GM21515 (cell line): ENCODE measurements at regions not wholly inside any gene's neighbourhood (a gene's known extent, or its start where the extent isn't known, plus 50 kb on each side); places are given as distances from the start of the nearest gene placed in this dataset.

Source experiments
- ATAC-seq: cut with Tn5 transposase; IDR thresholded peaks from one replicate; pipeline ENCODE4 v1.9.1; 2021; ENCODE audit not compliant: unreplicated experiment

DNA sequence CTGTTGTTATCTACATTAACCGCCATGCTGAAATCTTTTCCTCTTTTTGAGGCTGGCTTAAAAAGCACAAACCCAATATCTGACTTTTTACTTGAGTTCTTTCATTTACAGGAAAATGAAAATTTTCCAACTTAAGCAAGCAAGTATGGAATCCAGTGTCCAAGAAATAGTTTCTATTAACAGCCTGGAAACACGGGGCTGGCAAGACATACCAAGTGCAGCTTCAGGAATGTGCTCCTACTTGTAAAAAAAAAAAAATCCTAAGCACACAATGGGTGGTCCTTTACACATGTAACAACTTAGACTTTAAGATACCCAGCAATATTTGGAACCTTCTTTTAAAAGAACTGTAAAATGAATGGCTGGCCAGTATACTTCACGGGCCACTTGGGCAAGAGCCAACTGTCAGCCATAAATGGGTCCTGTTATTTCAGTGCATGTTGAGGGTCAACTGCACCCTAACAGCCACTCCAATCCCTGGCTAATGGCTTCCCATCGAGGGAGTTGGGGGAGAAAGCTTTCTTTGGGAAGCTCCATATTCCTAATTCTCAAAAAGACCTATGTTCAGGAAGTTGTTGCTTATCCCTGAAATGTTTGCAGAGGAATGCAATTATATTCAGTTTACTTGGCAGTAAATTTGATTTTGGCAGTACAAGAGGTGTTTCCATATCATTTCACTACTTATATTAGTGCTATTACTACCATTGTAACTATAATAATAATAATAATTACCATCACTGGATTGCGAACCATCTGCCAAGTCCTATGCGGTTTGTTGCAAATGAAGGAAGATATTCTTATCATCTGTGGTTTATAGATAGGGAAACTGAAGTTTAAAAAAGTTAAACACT is 236.4 kb upstream of the TMEM72 start:
- no peak for ATAC-seq

DNA sequence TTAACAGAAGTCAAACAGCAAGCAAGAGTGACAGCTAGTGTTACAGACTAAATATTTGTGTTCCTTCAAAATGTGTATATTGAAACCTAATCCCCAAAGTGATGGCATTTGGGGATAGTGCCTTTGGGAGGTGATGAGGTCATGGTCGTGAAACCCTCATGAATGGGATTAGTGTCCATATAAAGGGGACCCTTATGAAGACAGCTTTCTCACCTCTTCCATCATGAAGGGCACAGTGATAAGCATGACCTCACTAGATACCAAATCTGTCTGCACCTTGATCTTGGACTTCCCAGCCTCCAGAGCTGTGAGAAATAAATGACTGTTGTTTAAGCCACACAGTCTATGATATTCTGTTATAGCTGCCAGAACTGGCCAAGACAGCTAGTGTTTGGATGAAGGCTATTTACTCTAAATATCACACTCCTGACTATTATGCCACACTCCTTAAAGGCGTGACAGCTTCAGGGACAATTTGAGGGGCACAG is 235.7 kb upstream of the TMEM72 start:
- no peak for ATAC-seq

DNA sequence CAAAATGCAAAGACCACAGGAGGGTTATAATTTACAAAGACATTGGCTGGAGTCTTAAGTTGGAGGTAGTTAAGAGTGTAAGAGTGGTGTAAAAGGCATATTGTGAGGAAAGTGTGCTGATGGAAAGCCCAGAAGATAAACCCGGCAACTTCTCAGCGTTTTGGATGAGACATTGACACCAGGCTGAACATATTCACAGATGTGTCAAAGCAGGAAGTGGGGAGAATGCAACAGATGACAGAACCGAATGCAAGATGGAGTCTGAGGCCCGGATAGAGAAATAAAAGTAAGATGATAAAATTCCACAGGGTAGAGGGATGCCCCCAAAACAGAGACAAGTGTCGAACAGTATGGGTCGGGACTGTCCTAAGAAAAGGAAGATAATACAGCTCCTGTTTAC is 230.4 kb upstream of the TMEM72 start:
- no peak for ATAC-seq

DNA sequence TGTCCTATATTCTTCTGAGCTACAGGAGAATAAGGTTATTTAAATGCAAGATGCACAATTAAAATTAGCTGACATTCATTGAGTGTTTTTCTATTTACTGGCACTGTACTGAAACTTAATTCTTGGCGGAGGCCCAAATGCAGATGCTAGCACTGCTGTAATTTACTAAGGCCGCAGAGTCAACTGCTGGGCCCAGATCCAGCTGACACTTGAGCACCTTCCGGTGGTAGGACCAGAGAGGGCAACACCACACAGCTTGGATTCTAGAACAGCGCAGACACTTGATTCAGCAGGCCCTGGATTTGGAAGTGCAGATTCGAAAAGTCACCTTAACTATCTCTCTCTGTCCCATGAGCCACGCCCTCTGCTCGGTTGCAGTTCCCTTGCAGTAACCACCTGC is 228.6 kb upstream of the TMEM72 start:
- ATAC-seq: no peak

DNA sequence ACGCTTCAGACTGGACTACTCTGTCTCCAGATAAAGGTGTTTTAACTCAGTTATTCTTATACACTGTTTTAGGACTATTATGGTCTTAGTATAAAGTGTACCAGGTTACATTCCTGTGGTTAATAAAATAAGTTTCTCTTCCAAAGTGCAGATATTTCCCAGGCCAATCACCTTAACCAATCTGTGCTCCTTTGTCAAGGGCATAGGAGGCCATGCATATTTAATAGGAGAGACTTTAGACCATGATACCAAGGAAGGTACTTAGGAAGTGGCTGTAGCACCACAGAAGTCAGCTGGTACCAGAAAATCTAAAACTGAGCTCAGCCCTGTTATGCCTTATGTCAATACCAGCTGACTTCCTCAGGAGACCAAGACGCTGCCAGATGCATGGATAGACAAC is 226.5 kb upstream of the TMEM72 start:
- no peak for ATAC-seq

DNA sequence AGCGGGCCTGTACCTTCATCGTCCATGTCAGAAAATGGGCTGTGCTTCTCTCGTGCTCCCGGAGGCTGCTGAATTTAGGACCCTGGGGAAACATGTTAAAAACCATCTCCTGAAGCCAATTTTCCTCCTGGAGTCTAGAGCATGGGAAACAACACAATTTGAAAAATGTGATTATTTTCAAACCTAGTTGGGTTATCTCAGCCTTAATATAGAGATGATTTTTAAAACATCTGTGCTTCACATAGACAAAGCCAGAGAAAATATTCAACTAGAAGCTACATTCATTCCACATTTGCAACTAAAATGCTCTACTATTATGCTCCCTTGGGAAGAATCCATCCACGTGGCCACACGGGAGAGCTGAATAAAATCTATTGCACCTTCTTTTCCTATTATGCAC is 225.9 kb upstream of the TMEM72 start:
- ATAC-seq: no peak

DNA sequence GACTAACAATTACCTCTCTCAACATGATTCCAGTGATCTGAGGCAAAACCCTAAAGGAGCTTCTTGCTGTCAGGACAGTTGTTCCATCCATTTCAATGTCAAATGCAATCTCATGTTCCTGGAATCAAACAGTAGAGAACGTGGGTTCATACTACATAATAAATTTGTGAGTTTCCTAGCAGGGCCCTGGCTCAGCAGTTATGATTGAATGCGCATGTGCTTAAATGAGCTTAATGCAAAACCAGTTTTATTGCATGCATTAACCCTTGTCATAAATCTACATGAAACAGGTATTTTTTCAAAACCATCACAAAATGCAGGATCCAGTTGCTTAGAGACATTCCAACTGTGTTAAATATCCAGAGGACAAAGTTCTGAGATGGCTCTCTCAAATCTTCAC is 225.4 kb upstream of the TMEM72 start:
- no peak for ATAC-seq

DNA sequence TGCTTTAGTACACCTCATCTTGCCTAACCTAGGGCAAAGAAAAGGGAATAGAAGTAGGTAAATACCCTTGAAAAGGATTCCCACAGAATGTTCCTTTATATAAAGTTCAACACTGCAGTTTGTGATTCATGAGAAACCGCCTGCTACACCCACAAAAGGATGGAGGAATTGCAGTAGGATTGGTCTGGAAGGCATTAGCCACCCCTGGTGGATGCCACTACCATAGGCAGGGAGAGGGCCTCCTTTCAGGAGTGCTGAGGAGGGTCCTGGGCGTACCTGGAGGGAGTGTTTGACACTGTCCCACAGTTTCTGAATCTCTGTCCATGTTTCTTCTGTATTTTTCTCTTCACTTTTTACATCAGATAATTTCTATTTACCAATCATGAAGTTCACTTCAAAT is 221.8 kb upstream of the TMEM72 start:
- no peak for ATAC-seq

DNA sequence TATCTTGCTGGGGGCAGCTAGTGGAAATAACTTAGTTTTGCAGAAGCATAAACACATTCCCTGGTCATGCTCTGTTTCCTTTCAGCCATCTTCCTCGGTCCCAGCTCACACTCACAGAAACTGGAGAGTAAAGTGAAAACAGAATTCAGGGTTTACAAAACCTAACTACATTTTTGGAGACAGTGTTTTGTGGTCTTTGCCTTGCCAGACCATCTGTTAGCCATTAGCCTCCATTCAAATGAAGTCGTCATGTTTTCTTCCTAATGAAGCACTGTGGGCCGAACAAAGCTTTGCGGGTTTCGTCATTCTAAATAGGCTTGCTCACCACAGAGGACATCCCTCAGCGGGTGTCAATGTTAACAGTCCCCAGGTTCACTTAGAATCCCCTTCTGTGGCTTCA is 214.6 kb upstream of the TMEM72 start:
- no peak for ATAC-seq

DNA sequence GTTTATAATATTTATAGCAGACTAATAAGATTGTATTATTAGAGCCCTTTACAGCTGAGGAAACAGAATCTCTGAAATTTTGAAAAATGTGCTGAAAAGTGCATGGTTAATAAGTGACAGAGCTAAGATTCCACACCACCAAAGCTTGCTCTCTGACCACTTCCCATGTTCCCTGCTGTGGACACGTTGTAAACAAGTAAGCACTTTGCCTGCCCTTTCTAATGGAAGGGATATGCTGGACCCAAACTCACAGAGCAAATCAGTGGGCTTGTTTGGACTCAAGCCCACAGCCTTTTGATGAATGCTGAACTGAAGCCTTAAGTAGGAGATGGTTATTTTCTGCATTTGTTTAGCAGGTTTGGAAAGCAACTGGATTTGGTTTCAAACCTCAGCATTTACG is 214.0 kb upstream of the TMEM72 start:
- ATAC-seq: no peak

DNA sequence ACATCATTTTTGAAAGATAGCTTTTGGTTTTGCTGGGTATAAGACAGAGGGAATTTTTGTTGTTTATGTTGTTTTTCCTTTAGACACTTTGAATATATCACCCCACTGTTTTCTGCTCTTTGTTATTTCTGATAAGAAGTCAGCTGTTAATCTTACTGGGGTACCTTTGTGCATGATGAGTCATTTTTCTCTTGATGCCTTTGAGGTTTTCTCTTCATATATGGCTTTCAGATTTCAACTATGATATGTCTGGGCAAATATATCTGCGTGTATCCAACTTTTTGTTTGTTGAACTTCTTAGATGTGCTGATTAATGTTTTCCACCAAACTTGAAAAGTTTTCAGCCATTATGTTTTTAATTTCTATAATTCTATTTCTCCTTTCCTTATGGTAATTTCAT is 208.6 kb upstream of the TMEM72 start:
- ATAC-seq: no peak

DNA sequence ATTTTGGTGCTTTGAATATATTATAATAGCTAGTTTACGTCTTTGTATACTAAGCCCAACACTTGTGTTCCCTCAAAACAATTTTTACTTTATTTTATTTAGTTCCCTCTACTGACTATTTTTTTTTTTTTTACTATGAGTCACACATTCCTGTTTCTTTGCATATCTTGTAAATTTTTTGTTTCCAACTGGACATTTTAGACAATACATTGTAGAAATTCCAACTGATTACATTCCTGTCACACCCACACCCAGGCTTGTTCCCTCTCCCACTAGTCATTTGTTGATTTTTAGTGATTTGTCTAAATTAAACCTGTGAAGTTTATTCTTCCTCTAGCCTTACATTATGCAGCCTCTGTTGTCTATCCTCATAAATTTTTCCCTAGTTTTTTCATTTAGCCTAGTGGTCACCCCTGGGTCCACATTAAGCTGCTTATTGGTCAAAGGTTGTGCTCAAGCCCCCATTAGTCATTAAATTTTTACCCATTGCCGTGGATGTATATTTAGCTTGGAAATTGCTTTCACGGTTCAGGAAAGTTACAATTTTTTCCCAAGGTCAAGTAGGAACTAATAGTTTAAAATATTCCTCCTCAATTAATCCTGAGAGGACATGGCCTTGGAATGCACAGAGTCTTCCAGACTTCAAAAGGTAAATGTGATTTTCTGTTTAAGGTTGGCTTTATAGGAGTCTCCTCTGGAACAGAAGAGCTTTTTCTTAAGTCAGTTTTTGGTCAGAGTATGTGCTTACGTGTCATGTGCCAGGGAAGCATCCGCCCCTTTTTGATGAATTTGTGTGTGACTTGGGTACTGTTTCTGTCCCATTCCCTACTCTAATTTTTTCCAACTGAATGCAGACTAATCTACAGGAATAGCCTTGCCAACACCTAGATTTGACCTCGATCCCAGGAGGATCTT is 207.6 kb upstream of the TMEM72 start:
- ATAC-seq: no peak

DNA sequence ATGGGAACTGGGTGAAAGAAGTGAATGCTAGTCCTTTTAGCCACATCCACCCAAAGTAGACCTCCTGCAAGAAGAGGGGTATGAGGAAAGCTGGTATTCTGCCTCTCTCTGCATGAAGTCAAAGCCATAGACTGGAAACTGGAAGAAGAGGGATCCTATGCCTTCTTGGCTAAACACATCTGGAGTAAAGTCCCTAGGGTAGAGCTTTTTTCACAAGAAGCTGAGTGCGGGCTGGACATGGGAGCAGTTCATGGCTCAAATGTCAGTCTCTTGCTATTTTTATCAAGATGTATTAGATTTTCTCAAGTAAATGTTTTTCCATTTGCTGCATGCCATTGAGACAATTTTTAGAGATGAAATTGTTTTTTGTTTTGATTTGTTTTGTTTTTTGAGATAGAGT is 206.5 kb upstream of the TMEM72 start:
- no peak for ATAC-seq

DNA sequence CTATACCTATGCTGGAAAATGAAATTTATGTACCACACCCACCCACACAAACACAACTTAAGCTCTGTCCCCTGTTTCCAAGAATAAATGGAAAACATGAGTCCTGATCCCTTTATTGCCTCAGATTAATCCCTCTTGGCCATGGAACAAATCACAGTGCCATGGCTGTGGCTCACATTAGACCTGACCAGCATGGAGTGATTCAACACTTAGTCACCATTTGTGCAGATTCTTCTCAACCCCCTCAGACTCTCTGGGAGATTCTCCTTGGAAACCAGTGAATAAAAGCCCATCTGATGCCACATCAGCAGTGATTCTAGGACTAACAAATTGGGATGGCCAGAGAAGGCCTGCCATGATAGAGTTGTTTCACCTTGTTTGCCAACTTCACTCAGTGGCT is 204.4 kb upstream of the TMEM72 start:
- ATAC-seq: no peak

DNA sequence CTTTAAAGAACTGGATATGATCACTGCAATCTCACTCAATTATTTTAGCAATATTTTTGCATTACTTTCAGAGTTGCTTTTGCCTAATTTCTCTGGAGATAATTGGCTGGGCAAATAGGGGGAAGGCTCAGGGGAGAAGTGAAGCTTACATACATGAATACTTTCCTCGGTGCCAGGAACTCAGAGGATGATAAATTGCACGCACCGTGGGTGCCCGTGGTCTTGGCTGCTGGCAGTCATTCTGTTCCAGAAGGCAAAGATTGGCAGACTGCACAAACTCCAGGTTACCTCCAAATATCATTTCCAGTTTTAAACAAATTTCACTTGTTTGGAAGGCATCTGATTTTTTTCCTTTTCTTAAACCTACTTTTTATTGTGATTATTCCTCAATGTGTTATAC is 197.8 kb upstream of the TMEM72 start:
- ATAC-seq: no peak

DNA sequence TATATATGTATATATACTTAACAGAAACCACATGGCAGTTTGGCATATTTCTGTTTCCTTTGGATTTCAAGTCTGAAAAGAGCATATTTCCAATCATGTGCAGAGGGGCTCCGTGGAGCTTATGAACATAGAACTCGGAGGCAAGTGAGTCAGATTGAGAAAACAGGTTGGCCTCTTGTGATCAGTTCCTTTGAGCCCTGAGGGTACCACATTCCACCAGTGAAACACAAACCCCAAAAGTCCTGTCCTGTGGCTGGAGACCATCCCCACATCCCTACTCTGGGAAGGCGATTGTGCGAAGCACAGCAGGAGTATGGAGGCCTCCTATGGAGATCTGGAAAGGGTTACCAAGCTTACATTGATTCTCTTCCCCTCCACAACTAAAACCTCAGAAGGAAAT is 196.7 kb upstream of the TMEM72 start:
- ATAC-seq: no peak

DNA sequence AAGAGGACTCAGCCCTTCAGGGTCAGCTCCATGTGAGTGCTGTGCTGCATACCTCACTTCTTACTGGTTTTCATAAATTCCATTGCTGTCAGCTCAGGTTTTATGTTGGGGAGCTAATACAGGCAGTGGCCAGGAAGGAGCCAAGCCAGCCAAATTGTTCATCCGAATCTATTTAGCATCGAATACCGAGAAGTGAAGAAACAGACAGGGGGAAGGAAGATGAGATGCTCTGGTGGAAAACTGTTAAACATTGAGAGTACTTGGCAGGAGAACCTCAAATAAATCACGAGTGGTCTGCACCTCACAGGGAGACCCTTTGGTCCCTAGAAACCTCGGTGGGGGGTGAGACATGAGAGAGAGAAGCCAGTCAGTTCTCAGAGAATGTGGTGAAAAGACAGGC is 196.0 kb upstream of the TMEM72 start:
- no peak for ATAC-seq

DNA sequence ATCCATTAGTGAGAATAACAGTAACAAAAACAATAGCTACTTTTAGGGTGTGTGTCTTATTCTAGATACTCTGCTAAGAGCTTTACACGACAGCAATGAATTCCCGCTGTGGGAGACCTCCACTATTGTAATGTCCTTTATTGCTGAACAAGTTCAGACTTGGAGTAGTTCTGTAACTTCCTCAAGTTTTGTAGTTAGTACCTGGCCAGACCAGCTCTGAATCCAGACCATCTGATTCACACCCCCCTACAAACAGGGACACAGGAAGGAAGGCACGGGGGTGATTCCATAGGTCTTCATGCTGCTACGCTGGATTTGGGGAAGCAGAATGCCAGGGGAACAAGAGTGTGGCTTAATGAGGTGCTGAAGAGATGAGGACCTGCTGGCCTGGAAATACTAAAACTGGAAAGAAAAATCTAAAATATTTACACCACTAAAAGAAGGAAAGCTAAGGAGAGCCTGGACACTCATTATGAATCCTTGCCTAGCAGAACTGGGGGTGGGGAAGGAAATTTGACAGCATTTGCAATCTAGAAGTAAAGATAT is 194.6 kb upstream of the TMEM72 start:
- no peak for ATAC-seq

DNA sequence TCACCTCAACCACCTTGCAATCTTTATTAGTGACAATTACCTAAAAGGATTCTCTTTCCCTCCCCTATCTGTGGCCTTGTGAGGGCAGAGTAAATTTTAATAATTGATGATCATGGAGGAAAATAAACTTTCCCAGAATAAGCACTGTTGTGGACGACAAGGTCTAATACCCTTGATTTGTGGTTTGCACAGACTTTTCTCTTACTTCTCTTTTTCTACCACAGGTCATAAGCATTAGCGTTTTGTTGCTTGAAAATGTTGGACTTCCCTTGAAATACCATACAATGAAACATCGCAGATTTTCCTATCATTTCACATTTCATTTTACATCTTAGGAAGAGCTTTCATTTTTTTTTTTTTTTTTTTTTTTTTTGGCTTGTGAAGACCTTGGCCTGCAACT is 188.1 kb upstream of the TMEM72 start:
- no peak for ATAC-seq

DNA sequence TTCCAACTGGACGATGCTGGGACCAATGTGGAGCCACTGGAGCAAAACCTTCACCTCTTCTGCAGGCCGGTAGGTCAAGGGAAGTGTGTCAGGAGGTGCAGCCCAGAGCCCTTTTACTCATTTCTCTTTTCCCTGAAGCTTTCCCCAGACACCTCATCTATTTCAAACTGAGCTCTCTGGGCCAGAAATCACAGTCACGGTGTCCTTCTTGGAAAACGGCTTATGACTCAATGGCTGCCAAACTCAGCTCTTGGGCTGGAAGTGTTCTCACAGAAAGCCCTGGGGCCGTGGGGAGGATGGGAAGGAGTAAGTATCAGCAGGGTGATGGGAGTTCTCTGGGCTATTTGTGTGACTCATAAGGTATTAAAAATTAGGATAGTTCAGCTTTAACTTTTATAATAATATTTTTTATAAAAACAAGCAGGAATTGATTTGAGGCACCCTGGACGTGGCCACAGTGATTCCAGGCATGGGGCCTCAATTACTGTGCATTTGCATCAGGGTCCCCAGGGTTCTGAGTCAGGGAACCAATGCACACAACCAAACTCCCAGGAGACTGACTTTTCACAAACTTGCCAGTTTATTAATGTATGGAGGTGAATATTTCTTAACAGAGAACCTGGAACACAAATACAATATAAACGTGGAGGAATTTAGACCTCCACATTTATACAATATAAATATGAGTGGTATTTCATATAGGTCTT is 187.4 kb upstream of the TMEM72 start:
- no peak for ATAC-seq
